K562 (cell line): ENCODE measurements at regions not wholly inside any gene's neighbourhood (a gene's known extent, or its start where the extent isn't known, plus 50 kb on each side); places are given as distances from the start of the nearest gene placed in this dataset.

Source experiments
- ATAC-seq: fragments of 200-7000 bp; cut with Tn5 transposase; 3 replicates; pipeline ENCODE4 v1.9.1; 2020; ENCODE audit warnings: moderate library complexity
- BruUV-seq: library from RNA; stranded (reverse); fragments of 400-500 nt; replicated peaks from 2 replicates; lab custom pipeline; 2021; lab: Mats Ljungman, UMichigan
- CTCF ChIA-PET: fragments of 300-600 bp; formaldehyde crosslinking; extraction: SDS; loops from one replicate; lab custom pipeline; 2021; ENCODE audit warnings: low intra/inter-chr PET ratio; lab: Yijun Ruan, JAX
- POLR2A ChIA-PET: fragments of 300-600, 350-650 bp; sonication (Branson Sonifier 250); formaldehyde crosslinking; extraction: SDS; loops from one replicate; lab custom pipeline; 2021; ENCODE audit warnings: antibody characterized with exemption, inconsistent platforms; lab: Yijun Ruan, JAX
- DNase-seq, 4 experiments: peaks; one replicate each; pipeline versions ENCODE4 v3.0.0 to v3.0.0-alpha.2; 2011 to 2018; ENCODE audit warnings: low spot score in 3 of 4, mixed read lengths in 3 of 4; ENCODE audit errors: extremely low read depth in 1 of 4
- FAIRE-seq: peaks from 2 replicates; lab custom pipeline; 2011; peaks lifted over from hg19 to GRCh38; lab: Jason Lieb, UNC
- H2AFZ ChIP-seq: 2 replicates; pipeline ENCODE4 v1.6.0; 2011; ENCODE audit warnings: low read depth, low read length, control low read depth, inconsistent platforms
- H3K27ac ChIP-seq: fragments of 200-600 bp; 3 replicates; pipeline ENCODE4 v1.8.0; 2011; ENCODE audit warnings: low read depth, mild to moderate bottlenecking, control low read depth, inconsistent platforms, low read length, moderate library complexity, mixed read lengths; ENCODE audit errors: extremely low read depth
- H3K27me3 ChIP-seq, 2 experiments: fragments of 300-600 bp in 1 of 2; 2 replicates in 1 of 2; 3 replicates in 1 of 2; pipeline versions ENCODE4 v1.6.0 to v1.8.0; 2011; ENCODE audit warnings: inconsistent platforms in 2 of 2, low read length in 2 of 2, mild to moderate bottlenecking in 1 of 2, mixed read lengths in 1 of 2, moderate library complexity in 1 of 2; ENCODE audit not compliant: control insufficient read depth in 2 of 2, insufficient read depth in 2 of 2
- H3K36me3 ChIP-seq: fragments of 300-600 bp; 3 replicates; pipeline ENCODE4 v1.8.0; 2011; ENCODE audit warnings: mild to moderate bottlenecking, low read length, inconsistent platforms; ENCODE audit not compliant: control insufficient read depth, insufficient read depth
- H3K4me1 ChIP-seq, 2 experiments: fragments of 200-600 bp in 1 of 2; replicated peaks in 1 of 2; 2 replicates in 1 of 2; 3 replicates in 1 of 2; pipeline versions ENCODE4 v1.5.1 to v1.8.0; 2011; ENCODE audit warnings: inconsistent platforms in 2 of 2, low read length in 2 of 2, mild to moderate bottlenecking in 1 of 2, mixed read lengths in 1 of 2, moderate library complexity in 1 of 2; ENCODE audit not compliant: control insufficient read depth in 2 of 2, insufficient read depth in 2 of 2
- H3K4me2 ChIP-seq: 2 replicates; pipeline ENCODE4 v1.6.1; 2011; ENCODE audit warnings: low read length, control low read depth, inconsistent platforms, mixed read lengths; ENCODE audit not compliant: insufficient read depth
- H3K4me3 ChIP-seq: fragments of 200-600 bp; sonication (generic), shearing (Covaris generic); 2 replicates; pipeline ENCODE4 v1.5.1; 2016; ENCODE audit warnings: control low read depth, inconsistent platforms
- H3K79me2 ChIP-seq: fragments of 200-600 bp; 3 replicates; pipeline ENCODE4 v1.8.0; 2011; ENCODE audit warnings: low read length, inconsistent platforms; ENCODE audit not compliant: control insufficient read depth, insufficient read depth
- H3K9ac ChIP-seq, 2 experiments: 2 replicates each; pipeline versions ENCODE4 v1.6.0 to v1.6.1; 2011; ENCODE audit warnings: low read depth in 2 of 2, low read length in 2 of 2, control low read depth in 1 of 2, inconsistent platforms in 1 of 2, mild to moderate bottlenecking in 1 of 2, mixed read lengths in 1 of 2; ENCODE audit not compliant: insufficient read depth in 1 of 2
- H3K9me1 ChIP-seq: one replicate; pipeline ENCODE4 v1.6.0; 2011; ENCODE audit warnings: inconsistent platforms, mild to moderate bottlenecking, low read length, moderate library complexity; ENCODE audit not compliant: control insufficient read depth, insufficient read depth
- H3K9me3 ChIP-seq: replicated peaks from 2 replicates; pipeline ENCODE4 v1.5.1; 2011; ENCODE audit warnings: low read depth, low read length, inconsistent platforms; ENCODE audit not compliant: control insufficient read depth, insufficient read depth
- H4K20me1 ChIP-seq: replicated peaks from 2 replicates; pipeline ENCODE4 v1.6.1; 2011; ENCODE audit warnings: low read length, inconsistent platforms, mixed read lengths; ENCODE audit not compliant: control insufficient read depth, insufficient read depth
- ADNP ChIP-seq: fragments of 200-800 bp; sonication (Bioruptor generic); IDR thresholded peaks from 2 replicates; pipeline ENCODE4 v1.6.1; 2016; ENCODE audit warnings: missing genetic modification characterization, missing compliant biosample characterization
- ATF1 ChIP-seq, 2 experiments: fragments of 450-650 bp in 1 of 2; IDR thresholded peaks; 2 replicates each; pipeline ENCODE4 v1.6.1; 2016; ENCODE audit warnings: missing compliant biosample characterization in 1 of 2, missing genetic modification characterization in 1 of 2
- FOXK2 ChIP-seq, 2 experiments: fragments of 450-650 bp; IDR thresholded peaks in 1 of 2; conservative IDR thresholded peaks in 1 of 2; 2 replicates each; pipeline ENCODE4 v1.6.1; 2016; ENCODE audit warnings: low read depth in 2 of 2, mild to moderate bottlenecking in 1 of 2
- HNRNPLL ChIP-seq: fragments of 200-400 bp; formaldehyde crosslinking; IDR thresholded peaks from 2 replicates; pipeline ENCODE4 v1.6.1; 2017; ENCODE audit warnings: low read length, low read depth, mild to moderate bottlenecking; ENCODE audit not compliant: poor library complexity, severe bottlenecking
- NR1H2 ChIP-seq: sonication (generic); formaldehyde crosslinking; IDR thresholded peaks from 2 replicates; pipeline ENCODE4 v1.4.0; 2020; ENCODE audit warnings: mild to moderate bottlenecking, missing genetic modification reagents
- POLR2B ChIP-seq: fragments of 450-650 bp; IDR thresholded peaks from 2 replicates; pipeline ENCODE4 v1.6.1; 2018; ENCODE audit warnings: low read depth; ENCODE audit not compliant: partially characterized antibody
- PPARD ChIP-seq: fragments of 250-450 bp; sonication (Bioruptor Pico); IDR thresholded peaks from 2 replicates; pipeline ENCODE4 v1.8.0; 2022; ENCODE audit warnings: inconsistent platforms, mild to moderate bottlenecking, moderate library complexity
- SETDB1 ChIP-seq: IDR thresholded peaks from one replicate; pipeline ENCODE4 v1.6.1; 2012; ENCODE audit warnings: low read length, control low read depth, inconsistent platforms
- SLC30A9 ChIP-seq: fragments of 250-450 bp; sonication (Bioruptor Pico); IDR thresholded peaks from 2 replicates; pipeline ENCODE4 v1.8.0; 2022; ENCODE audit warnings: mild to moderate bottlenecking, moderate library complexity
- ZBTB33 ChIP-seq: sonication (generic); formaldehyde crosslinking; IDR thresholded peaks from 2 replicates; pipeline ENCODE4 v1.8.1; 2023; ENCODE audit warnings: mild to moderate bottlenecking, missing genetic modification reagents
- ZNF324 ChIP-seq: fragments of 250-450 bp; sonication (Bioruptor Pico); IDR thresholded peaks from 2 replicates; pipeline ENCODE4 v1.4.0; 2020; ENCODE audit warnings: mild to moderate bottlenecking
- ZNF668 ChIP-seq: fragments of 250-450 bp; sonication (Bioruptor Pico); IDR thresholded peaks from 2 replicates; pipeline ENCODE4 v1.8.0; 2022; ENCODE audit warnings: mild to moderate bottlenecking, inconsistent platforms
- WGBS: fragments of 100-300 bp; shearing (Covaris generic); methylation state at CpG from one replicate; pipeline ENCODE4 v1.1.6; 2016; ENCODE audit warnings: low coverage, mixed read lengths; ENCODE audit not compliant: insufficient coverage; ENCODE audit errors: missing lambda C conversion rate; 5-methylcytosine and 5-hydroxymethylcytosine counted together
- in situ Hi-C: fragments of 300-500 bp; cut with MboI; formaldehyde crosslinking; loops from 4 replicates; pipeline ENCODE4 v1.15.0; 2018; ENCODE audit warnings: inconsistent platforms, mixed read lengths
- intact Hi-C: fragments of 100-400 bp; cut with micrococcal nuclease; formaldehyde crosslinking; loops from 2 replicates; pipeline ENCODE4 v1.14.2; 2022
- TF ChIP-seq, protein P1 (sequence below): fragments of 150-350 bp; IDR thresholded peaks from 2 replicates; pipeline ENCODE4 v1.6.1; 2014; ENCODE audit warnings: low read depth, mild to moderate bottlenecking, low read length, borderline replicate concordance
- TF ChIP-seq, protein P2 (sequence below): sonication (generic); formaldehyde crosslinking; IDR thresholded peaks from 2 replicates; pipeline ENCODE4 v1.8.1; 2023; ENCODE audit warnings: missing genetic modification reagents, mild to moderate bottlenecking, borderline replicate concordance

DNA sequence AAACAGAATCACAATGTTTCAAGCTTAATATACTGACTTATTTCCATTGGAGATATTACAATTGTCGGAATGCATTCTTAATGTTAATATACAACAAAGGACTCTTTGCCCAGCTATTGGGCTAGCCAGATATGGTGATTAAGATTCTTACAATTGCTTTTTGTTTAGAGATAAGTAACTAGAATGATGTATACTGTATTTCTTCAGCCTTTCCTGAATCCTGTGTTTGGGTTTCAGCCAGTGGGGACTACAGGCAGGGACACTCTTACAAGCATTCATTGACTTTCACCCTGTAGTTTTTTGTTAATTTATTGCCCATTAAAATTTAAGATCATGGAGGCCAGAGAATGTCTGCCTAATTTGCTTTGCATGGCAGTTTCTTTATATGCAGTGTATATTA, 254.1 kb upstream of the TMEFF2 start:
- ChIA-PET CTCF (no interaction called here), POLR2A (no interaction called here)
- no peaks in the 10 kb centered on the region for H3K4me1 ChIP-seq
- H3K79me2 ChIP-seq = no peaks in the 10 kb centered on the region
- no peaks in the 10 kb centered on the region for H3K27me3 ChIP-seq
- ATAC-seq (no peak), DNase-seq (no peak), FAIRE-seq (no peak)
- intact Hi-C loops (no loop called here), in situ Hi-C loops (no loop called here)
- no peaks in the 10 kb centered on the region for H3K9me3 ChIP-seq
- no peak overlapping the region for H3K4me3 ChIP-seq
- H3K36me3 ChIP-seq = no peaks in the 10 kb centered on the region
- no peak overlapping the region for H2AFZ ChIP-seq
- WGBS = 0% methylated on average over 1 of the region's 1 CpG
- no peak overlapping the region for H3K9ac ChIP-seq
- no peak overlapping the region for H3K27ac ChIP-seq
- no peaks in the 10 kb centered on the region for H4K20me1 ChIP-seq
- no peak overlapping the region for H3K4me2 ChIP-seq
- BruUV-seq = no TSS peak
- no peaks in the 10 kb centered on the region for H3K9me1 ChIP-seq
- TF ChIP-seq NR1H2 (CRISPR knock-in tag) (no peak), ADNP (no peak), ATF1 (CRISPR knock-in tag; IDR thresholded peaks at IDR 0.05) (no peak), ATF1 (tag; IDR thresholded peaks at IDR 0.05) (no peak), FOXK2 (conservative IDR thresholded peaks at IDR 0.05 in 1 of 2, IDR thresholded peaks at IDR 0.05 in 1 of 2; ENCODE audit: low read depth in 2 of 2) (no peak), ZNF668 (no peak), ZNF324 (no peak), SLC30A9 (no peak), PPARD (no peak), POLR2B (no peak), ZBTB33 (CRISPR knock-in tag) (no peak), SETDB1 (no peak), HNRNPLL (no peak)
- TF ChIP-seq, protein P1, sequence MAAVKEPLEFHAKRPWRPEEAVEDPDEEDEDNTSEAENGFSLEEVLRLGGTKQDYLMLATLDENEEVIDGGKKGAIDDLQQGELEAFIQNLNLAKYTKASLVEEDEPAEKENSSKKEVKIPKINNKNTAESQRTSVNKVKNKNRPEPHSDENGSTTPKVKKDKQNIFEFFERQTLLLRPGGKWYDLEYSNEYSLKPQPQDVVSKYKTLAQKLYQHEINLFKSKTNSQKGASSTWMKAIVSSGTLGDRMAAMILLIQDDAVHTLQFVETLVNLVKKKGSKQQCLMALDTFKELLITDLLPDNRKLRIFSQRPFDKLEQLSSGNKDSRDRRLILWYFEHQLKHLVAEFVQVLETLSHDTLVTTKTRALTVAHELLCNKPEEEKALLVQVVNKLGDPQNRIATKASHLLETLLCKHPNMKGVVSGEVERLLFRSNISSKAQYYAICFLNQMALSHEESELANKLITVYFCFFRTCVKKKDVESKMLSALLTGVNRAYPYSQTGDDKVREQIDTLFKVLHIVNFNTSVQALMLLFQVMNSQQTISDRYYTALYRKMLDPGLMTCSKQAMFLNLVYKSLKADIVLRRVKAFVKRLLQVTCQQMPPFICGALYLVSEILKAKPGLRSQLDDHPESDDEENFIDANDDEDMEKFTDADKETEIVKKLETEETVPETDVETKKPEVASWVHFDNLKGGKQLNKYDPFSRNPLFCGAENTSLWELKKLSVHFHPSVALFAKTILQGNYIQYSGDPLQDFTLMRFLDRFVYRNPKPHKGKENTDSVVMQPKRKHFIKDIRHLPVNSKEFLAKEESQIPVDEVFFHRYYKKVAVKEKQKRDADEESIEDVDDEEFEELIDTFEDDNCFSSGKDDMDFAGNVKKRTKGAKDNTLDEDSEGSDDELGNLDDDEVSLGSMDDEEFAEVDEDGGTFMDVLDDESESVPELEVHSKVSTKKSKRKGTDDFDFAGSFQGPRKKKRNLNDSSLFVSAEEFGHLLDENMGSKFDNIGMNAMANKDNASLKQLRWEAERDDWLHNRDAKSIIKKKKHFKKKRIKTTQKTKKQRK = no peak
- TF ChIP-seq, protein P2, sequence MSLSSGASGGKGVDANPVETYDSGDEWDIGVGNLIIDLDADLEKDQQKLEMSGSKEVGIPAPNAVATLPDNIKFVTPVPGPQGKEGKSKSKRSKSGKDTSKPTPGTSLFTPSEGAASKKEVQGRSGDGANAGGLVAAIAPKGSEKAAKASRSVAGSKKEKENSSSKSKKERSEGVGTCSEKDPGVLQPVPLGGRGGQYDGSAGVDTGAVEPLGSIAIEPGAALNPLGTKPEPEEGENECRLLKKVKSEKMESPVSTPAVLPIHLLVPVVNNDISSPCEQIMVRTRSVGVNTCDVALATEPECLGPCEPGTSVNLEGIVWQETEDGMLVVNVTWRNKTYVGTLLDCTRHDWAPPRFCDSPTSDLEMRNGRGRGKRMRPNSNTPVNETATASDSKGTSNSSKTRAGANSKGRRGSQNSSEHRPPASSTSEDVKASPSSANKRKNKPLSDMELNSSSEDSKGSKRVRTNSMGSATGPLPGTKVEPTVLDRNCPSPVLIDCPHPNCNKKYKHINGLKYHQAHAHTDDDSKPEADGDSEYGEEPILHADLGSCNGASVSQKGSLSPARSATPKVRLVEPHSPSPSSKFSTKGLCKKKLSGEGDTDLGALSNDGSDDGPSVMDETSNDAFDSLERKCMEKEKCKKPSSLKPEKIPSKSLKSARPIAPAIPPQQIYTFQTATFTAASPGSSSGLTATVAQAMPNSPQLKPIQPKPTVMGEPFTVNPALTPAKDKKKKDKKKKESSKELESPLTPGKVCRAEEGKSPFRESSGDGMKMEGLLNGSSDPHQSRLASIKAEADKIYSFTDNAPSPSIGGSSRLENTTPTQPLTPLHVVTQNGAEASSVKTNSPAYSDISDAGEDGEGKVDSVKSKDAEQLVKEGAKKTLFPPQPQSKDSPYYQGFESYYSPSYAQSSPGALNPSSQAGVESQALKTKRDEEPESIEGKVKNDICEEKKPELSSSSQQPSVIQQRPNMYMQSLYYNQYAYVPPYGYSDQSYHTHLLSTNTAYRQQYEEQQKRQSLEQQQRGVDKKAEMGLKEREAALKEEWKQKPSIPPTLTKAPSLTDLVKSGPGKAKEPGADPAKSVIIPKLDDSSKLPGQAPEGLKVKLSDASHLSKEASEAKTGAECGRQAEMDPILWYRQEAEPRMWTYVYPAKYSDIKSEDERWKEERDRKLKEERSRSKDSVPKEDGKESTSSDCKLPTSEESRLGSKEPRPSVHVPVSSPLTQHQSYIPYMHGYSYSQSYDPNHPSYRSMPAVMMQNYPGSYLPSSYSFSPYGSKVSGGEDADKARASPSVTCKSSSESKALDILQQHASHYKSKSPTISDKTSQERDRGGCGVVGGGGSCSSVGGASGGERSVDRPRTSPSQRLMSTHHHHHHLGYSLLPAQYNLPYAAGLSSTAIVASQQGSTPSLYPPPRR (CRISPR knock-in tag) = no peak
